HepG2 (cell line): ENCODE measurements at regions not wholly inside any gene's neighbourhood (a gene's known extent, or its start where the extent isn't known, plus 50 kb on each side); places are given as distances from the start of the nearest gene placed in this dataset.

Source experiments
- ATAC-seq: fragments of 200-7000 bp; cut with Tn5 transposase; 3 replicates; pipeline ENCODE4 v1.9.1; 2020; ENCODE audit warnings: mild to moderate bottlenecking, moderate library complexity
- BruUV-seq: library from RNA; stranded (reverse); fragments of 400-500 nt; replicated peaks from 2 replicates; lab custom pipeline; 2021; lab: Mats Ljungman, UMichigan
- CTCF ChIA-PET: fragments of 300-600 bp; formaldehyde crosslinking; extraction: SDS; loops from one replicate; lab custom pipeline; 2021; ENCODE audit warnings: low total read pairs, inconsistent platforms, low intra/inter-chr PET ratio; lab: Yijun Ruan, JAX
- POLR2A ChIA-PET: fragments of 350-600 bp; sonication (Branson Sonifier 250); formaldehyde crosslinking; loops from one replicate; lab custom pipeline; 2020; ENCODE audit warnings: antibody characterized with exemption, inconsistent platforms; lab: Yijun Ruan, JAX
- DNase-seq: peaks from one replicate; pipeline ENCODE4 v3.0.0-alpha.2; 2015; ENCODE audit warnings: low spot score
- FAIRE-seq: peaks from 3 replicates; lab custom pipeline; 2011; peaks lifted over from hg19 to GRCh38; lab: Jason Lieb, UNC
- H2AFZ ChIP-seq: one replicate; pipeline ENCODE4 v1.6.1; 2011; ENCODE audit warnings: low read length, inconsistent platforms
- H3K27ac ChIP-seq: fragments of 300-600 bp; 3 replicates; pipeline ENCODE4 v1.8.0; 2011; ENCODE audit warnings: mixed run types, mild to moderate bottlenecking, mixed read lengths, low read length, inconsistent platforms; ENCODE audit not compliant: insufficient read depth; ENCODE audit errors: extremely low read length
- H3K27me3 ChIP-seq, 2 experiments: fragments of 200-600 bp in 1 of 2; 2 replicates in 1 of 2; 3 replicates in 1 of 2; pipeline versions ENCODE4 v1.6.0 to v1.8.0; 2011; ENCODE audit warnings: low read length in 2 of 2, mild to moderate bottlenecking in 2 of 2, moderate library complexity in 2 of 2, inconsistent platforms in 1 of 2; ENCODE audit not compliant: insufficient read depth in 2 of 2, control insufficient read depth in 1 of 2
- H3K36me3 ChIP-seq, 2 experiments: fragments of 200-600 bp in 1 of 2; replicated peaks in 1 of 2; 2 replicates in 1 of 2; 3 replicates in 1 of 2; pipeline versions ENCODE4 v1.5.1 to v1.8.0; 2011; ENCODE audit warnings: low read length in 2 of 2, inconsistent platforms in 1 of 2; ENCODE audit not compliant: insufficient read depth in 2 of 2, control insufficient read depth in 1 of 2
- H3K4me1 ChIP-seq: 2 replicates; pipeline ENCODE4 v1.5.1; 2012; ENCODE audit warnings: low read length, inconsistent platforms; ENCODE audit not compliant: insufficient read depth
- H3K4me2 ChIP-seq: 2 replicates; pipeline ENCODE4 v1.6.0; 2011; ENCODE audit warnings: low read depth, low read length, inconsistent platforms
- H3K4me3 ChIP-seq, 3 experiments: fragments of 200-600 bp in 1 of 3; sonication (generic), shearing (Covaris generic) in 1 of 3; replicated peaks in 1 of 3; 2 replicates each; pipeline ENCODE4 v1.5.1; 2011 to 2016; ENCODE audit warnings: low read length in 3 of 3, inconsistent platforms in 2 of 3, low read depth in 2 of 3, mild to moderate bottlenecking in 2 of 3, control low read depth in 1 of 3, mixed read lengths in 1 of 3; ENCODE audit not compliant: insufficient read depth in 1 of 3
- H3K79me2 ChIP-seq: one replicate; pipeline ENCODE4 v1.6.1; 2011; ENCODE audit warnings: low read length, inconsistent platforms; ENCODE audit not compliant: insufficient read depth
- H3K9ac ChIP-seq: 2 replicates; pipeline ENCODE4 v1.6.0; 2011; ENCODE audit warnings: mild to moderate bottlenecking, low read depth, low read length, inconsistent platforms; ENCODE audit not compliant: insufficient read depth
- H3K9me3 ChIP-seq: 2 replicates; pipeline ENCODE4 v1.5.1; 2012; ENCODE audit warnings: mild to moderate bottlenecking, low read length
- H4K20me1 ChIP-seq: 2 replicates; pipeline ENCODE4 v1.6.0; 2011; ENCODE audit warnings: inconsistent platforms, mild to moderate bottlenecking, low read length, moderate library complexity; ENCODE audit not compliant: insufficient read depth
- AGO1 ChIP-seq: fragments of 200-400 bp; formaldehyde crosslinking; IDR thresholded peaks from 2 replicates; pipeline ENCODE4 v1.6.1; 2017; ENCODE audit warnings: mild to moderate bottlenecking, low read depth, low read length, moderate library complexity; ENCODE audit not compliant: poor library complexity, severe bottlenecking
- NFYC ChIP-seq: IDR thresholded peaks from 2 replicates; pipeline ENCODE4 v1.6.1; 2016; ENCODE audit warnings: missing genetic modification reagents, missing compliant biosample characterization
- RARA ChIP-seq: IDR thresholded peaks from 2 replicates; pipeline ENCODE4 v1.6.1; 2016; ENCODE audit warnings: missing genetic modification reagents, missing compliant biosample characterization
- RFX5 ChIP-seq: IDR thresholded peaks from 2 replicates; pipeline ENCODE4 v1.6.1; 2011; ENCODE audit warnings: low read depth, low read length, improper control_type of control experiment
- ZFYVE20 ChIP-seq: sonication (generic); formaldehyde crosslinking; IDR thresholded peaks from 2 replicates; pipeline ENCODE4 v1.8.0; 2023; ENCODE audit warnings: low read depth, mild to moderate bottlenecking, moderate library complexity, missing genetic modification reagents, borderline replicate concordance
- ZMYM4 ChIP-seq: sonication (generic); formaldehyde crosslinking; IDR thresholded peaks from 2 replicates; pipeline ENCODE4 v1.8.1; 2023; ENCODE audit warnings: mild to moderate bottlenecking, missing genetic modification reagents
- ZNF136 ChIP-seq: sonication (generic); formaldehyde crosslinking; IDR thresholded peaks from 2 replicates; pipeline ENCODE4 v1.8.1; 2022; ENCODE audit warnings: low read depth, mild to moderate bottlenecking, moderate library complexity, missing genetic modification reagents
- ZNF496 ChIP-seq: sonication (generic); formaldehyde crosslinking; IDR thresholded peaks from 2 replicates; pipeline ENCODE4 v1.8.1; 2023; ENCODE audit warnings: mild to moderate bottlenecking, moderate library complexity, missing genetic modification reagents; ENCODE audit not compliant: insufficient replicate concordance
- ZNF816 ChIP-seq: sonication (generic); formaldehyde crosslinking; IDR thresholded peaks from 2 replicates; pipeline ENCODE4 v1.8.0; 2022; ENCODE audit warnings: missing genetic modification reagents, mild to moderate bottlenecking, borderline replicate concordance
- WGBS: methylation state at CpG from one replicate; pipeline ENCODE4 v1.1.6; 2017; ENCODE audit warnings: low lambda C conversion rate; 5-methylcytosine and 5-hydroxymethylcytosine counted together
- in situ Hi-C: cut with HindIII; loops from 2 replicates; pipeline ENCODE4 v1.10.0; 2017; ENCODE audit warnings: low pct_unique_long_range_greater_than_20kb; ENCODE audit not compliant: extremely low pct_ligation_motif_present
- intact Hi-C: fragments of 100-400 bp; cut with micrococcal nuclease; formaldehyde crosslinking; loops from one replicate; pipeline ENCODE4 v1.10.0; 2022; ENCODE audit not compliant: unreplicated experiment
- TF ChIP-seq, protein P1 (sequence below): sonication (generic); formaldehyde crosslinking; IDR thresholded peaks from 2 replicates; pipeline ENCODE4 v1.4.0; 2020; ENCODE audit warnings: missing genetic modification reagents
- TF ChIP-seq, protein P2 (sequence below): sonication (generic); formaldehyde crosslinking; IDR thresholded peaks from 2 replicates; pipeline ENCODE4 v1.4.0; 2020; ENCODE audit warnings: missing genetic modification reagents, borderline replicate concordance

DNA sequence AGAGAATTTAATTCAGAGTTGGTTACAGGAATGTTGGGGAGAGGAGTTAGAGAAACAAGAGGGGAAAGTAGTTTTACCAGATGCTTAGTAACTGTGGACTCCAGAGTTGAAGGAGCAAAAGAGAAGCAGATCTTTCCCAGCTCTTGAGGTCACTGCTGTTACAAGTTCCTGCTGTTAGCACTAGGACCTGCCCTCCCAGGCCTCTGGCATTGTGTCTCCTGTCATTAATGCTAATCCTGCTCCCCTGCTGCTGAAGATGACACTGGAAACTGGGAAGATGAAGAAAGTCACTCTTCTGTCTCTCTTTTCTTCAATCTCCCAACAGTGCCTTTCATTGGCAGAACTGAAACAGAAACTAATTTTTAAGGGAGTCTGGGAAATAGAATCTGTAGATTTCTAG is 845.6 kb downstream of the ADGRL2 start (continued):
- TF ChIP-seq ZNF136 (CRISPR knock-in tag) (no peak), RFX5 (no peak), ZNF816 (CRISPR knock-in tag) (no peak), ZMYM4 (no peak), ZNF496 (CRISPR knock-in tag) (no peak), ZFYVE20 (CRISPR knock-in tag) (no peak)
- TF ChIP-seq, protein P1, sequence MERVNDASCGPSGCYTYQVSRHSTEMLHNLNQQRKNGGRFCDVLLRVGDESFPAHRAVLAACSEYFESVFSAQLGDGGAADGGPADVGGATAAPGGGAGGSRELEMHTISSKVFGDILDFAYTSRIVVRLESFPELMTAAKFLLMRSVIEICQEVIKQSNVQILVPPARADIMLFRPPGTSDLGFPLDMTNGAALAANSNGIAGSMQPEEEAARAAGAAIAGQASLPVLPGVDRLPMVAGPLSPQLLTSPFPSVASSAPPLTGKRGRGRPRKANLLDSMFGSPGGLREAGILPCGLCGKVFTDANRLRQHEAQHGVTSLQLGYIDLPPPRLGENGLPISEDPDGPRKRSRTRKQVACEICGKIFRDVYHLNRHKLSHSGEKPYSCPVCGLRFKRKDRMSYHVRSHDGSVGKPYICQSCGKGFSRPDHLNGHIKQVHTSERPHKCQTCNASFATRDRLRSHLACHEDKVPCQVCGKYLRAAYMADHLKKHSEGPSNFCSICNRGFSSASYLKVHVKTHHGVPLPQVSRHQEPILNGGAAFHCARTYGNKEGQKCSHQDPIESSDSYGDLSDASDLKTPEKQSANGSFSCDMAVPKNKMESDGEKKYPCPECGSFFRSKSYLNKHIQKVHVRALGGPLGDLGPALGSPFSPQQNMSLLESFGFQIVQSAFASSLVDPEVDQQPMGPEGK (CRISPR knock-in tag): no peak

DNA sequence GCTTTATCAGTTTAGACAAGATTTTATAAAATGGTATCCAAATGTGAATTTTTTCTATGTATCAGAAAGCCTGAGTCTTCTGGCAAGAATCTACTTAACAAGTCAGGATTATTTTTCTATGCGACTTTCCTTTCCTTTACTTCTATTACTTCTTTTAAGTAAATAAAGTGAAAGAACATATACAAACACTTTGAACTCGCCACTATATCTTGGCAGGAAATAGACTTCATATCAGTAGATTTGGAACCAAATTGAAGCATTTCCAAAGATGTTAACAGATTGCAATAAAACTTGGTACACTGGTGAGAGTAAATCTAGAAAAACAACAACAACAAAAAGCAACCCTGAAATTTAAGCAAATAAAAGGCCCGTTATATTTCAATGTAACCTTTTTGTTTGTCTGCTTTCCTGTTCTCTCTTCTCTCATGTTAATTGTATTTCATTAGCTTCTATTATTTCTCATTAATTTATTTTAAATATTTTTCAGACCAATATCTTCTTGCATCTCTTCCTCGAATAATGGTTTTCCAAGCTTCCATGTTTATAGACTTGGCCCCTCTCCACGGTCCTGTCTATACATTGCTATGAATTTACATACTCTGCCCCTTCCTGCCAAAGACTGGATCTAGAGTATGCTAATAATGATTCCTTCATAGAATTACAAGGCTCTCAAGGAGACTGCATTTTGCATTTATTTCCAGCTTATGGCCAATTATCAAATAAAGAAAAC is 843.6 kb downstream of the ADGRL2 start:
- FAIRE-seq (no peak), ATAC-seq (no peak), DNase-seq (no peak)
- CTCF ChIA-PET: no interaction called here
- H3K79me2 ChIP-seq: no peaks in the 10 kb centered on the region
- 3% methylated on average over 5 of the region's 5 CpGs for whole genome bisulfite sequencing
- no peaks in the 10 kb centered on the region for H3K36me3 ChIP-seq
- intact Hi-C loops (no loop called here), in situ Hi-C loops (no loop called here)
- H3K4me3 ChIP-seq: no peak overlapping the region
- no peaks in the 10 kb centered on the region for H4K20me1 ChIP-seq
- no peak overlapping the region for H3K4me2 ChIP-seq
- no TSS peak for BruUV-seq
- H3K27ac ChIP-seq: no peak overlapping the region
- no peak overlapping the region for H3K9ac ChIP-seq
- POLR2A ChIA-PET: no interaction called here
- no peak overlapping the region for H2AFZ ChIP-seq
- no peaks in the 10 kb centered on the region for H3K27me3 ChIP-seq
- no peak for TF ChIP-seq AGO1
- TF ChIP-seq, protein P2, sequence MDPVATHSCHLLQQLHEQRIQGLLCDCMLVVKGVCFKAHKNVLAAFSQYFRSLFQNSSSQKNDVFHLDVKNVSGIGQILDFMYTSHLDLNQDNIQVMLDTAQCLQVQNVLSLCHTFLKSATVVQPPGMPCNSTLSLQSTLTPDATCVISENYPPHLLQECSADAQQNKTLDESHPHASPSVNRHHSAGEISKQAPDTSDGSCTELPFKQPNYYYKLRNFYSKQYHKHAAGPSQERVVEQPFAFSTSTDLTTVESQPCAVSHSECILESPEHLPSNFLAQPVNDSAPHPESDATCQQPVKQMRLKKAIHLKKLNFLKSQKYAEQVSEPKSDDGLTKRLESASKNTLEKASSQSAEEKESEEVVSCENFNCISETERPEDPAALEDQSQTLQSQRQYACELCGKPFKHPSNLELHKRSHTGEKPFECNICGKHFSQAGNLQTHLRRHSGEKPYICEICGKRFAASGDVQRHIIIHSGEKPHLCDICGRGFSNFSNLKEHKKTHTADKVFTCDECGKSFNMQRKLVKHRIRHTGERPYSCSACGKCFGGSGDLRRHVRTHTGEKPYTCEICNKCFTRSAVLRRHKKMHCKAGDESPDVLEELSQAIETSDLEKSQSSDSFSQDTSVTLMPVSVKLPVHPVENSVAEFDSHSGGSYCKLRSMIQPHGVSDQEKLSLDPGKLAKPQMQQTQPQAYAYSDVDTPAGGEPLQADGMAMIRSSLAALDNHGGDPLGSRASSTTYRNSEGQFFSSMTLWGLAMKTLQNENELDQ (CRISPR knock-in tag): no peak
- no peak for TF ChIP-seq RARA
- TF ChIP-seq NFYC (CRISPR knock-in tag): no peak
- no peaks in the 10 kb centered on the region for H3K4me1 ChIP-seq
- peaks cover 90% of the 10 kb centered on the region for H3K9me3 ChIP-seq
